Prostate gland (tissue), 2 donors: ENCODE measurements at regions not wholly inside any gene's neighbourhood (a gene's known extent, or its start where the extent isn't known, plus 50 kb on each side); places are given as distances from the start of the nearest gene placed in this dataset.

Source experiments
- DNase-seq: peaks from one replicate; pipeline ENCODE4 v3.0.0-alpha.2; 2019; ENCODE audit warnings: low spot score
- H3K27ac ChIP-seq, 2 donors: fragments of 200-600 bp; sonication (generic); 2 replicates each; pipeline ENCODE4 v1.5.1; 2017 to 2019
- H3K27me3 ChIP-seq: fragments of 200-600 bp; sonication (generic); replicated peaks from 2 replicates; pipeline ENCODE4 v1.5.1; 2019; ENCODE audit not compliant: insufficient read depth
- H3K36me3 ChIP-seq, 2 donors: fragments of 200-600 bp; sonication (generic); 1 replicate in 1 of 2; 2 replicates in 1 of 2; pipeline versions ENCODE4 v1.5.1 to v1.8.1; 2017 to 2019
- H3K4me1 ChIP-seq: fragments of 200-600 bp; sonication (generic); replicated peaks from 2 replicates; pipeline ENCODE4 v1.5.1; 2019
- H3K4me3 ChIP-seq, 2 donors: fragments of 200-600 bp; sonication (generic); 2 replicates each; pipeline ENCODE4 v1.5.1; 2017 to 2019
- H3K9me3 ChIP-seq: fragments of 200-600 bp; sonication (generic); 2 replicates; pipeline ENCODE4 v1.5.1; 2017
- CTCF ChIP-seq, 4 experiments: fragments of 200-600 bp in 2 of 4; fragments of 450-650 bp in 2 of 4; sonication (generic) in 2 of 4; IDR thresholded peaks; 1 replicate in 3 of 4; 2 replicates in 1 of 4; pipeline ENCODE4 v1.5.1; 2016 to 2019; ENCODE audit warnings: antibody characterized with exemption in 4 of 4, mild to moderate bottlenecking in 2 of 4, moderate library complexity in 2 of 4
- POLR2A ChIP-seq: fragments of 450-650 bp; IDR thresholded peaks from one replicate; pipeline ENCODE4 v1.6.1; 2016; ENCODE audit warnings: antibody characterized with exemption, mild to moderate bottlenecking
- POLR2AphosphoS5 ChIP-seq: sonication (generic); formaldehyde crosslinking; IDR thresholded peaks from one replicate; pipeline ENCODE4 v1.6.1; 2017; ENCODE audit warnings: antibody characterized with exemption
- WGBS: methylation state at CpG from one replicate; pipeline ENCODE4 v1.1.5; 2018; 5-methylcytosine and 5-hydroxymethylcytosine counted together
- intact Hi-C: fragments of 100-400 bp; cut with DNase I; formaldehyde crosslinking; loops from one replicate; pipeline ENCODE4 v1.14.2; 2022

GRCh38 chr6:137761487-137761886, 105.6 kb upstream of the TNFAIP3 start:
- H3K4me1 ChIP-seq, result no peaks in the 10 kb centered on the region
- TF ChIP-seq POLR2A (no peak), CTCF (IDR thresholded peaks at IDR 0.05) (no peak)
- no peak overlapping the region for H3K4me3 ChIP-seq
- H3K9me3 ChIP-seq, result no peaks in the 10 kb centered on the region
- H3K27me3 ChIP-seq, result no peaks in the 10 kb centered on the region
- DNase-seq, result no peak
- no peaks in the 10 kb centered on the region for H3K36me3 ChIP-seq
- H3K27ac ChIP-seq, result no peak overlapping the region
- WGBS, result 80% methylated on average over 2 of the region's 2 CpGs
- intact Hi-C loops, result no loop called here

GRCh38 chr6:137762168-137763090, 104.6 kb upstream of the TNFAIP3 start:
- Histone ChIP-seq H3K4me1 (no peaks in the 10 kb centered on the region), H3K27me3 (no peaks in the 10 kb centered on the region), H3K36me3 (no peaks in the 10 kb centered on the region), H3K9me3 (no peaks in the 10 kb centered on the region), H3K4me3 (no peak overlapping the region), H3K27ac (no peak overlapping the region)
- DNase-seq, result no peak
- TF ChIP-seq POLR2A (no peak), POLR2AphosphoS5 (no peak), CTCF (IDR thresholded peaks at IDR 0.05) (no peak)
- 100% methylated on average over 1 of the region's 1 CpG for WGBS
- intact Hi-C loops, result no loop called here

- no peak for DNase-seq
- Histone ChIP-seq H3K27ac (no peak overlapping the region), H3K27me3 (no peaks in the 10 kb centered on the region), H3K4me1 (no peaks in the 10 kb centered on the region), H3K36me3 (no peaks in the 10 kb centered on the region), H3K4me3 (no peak overlapping the region), H3K9me3 (no peaks in the 10 kb centered on the region)
- 95% methylated on average over 1 of the region's 1 CpG for WGBS
- TF ChIP-seq CTCF (IDR thresholded peaks at IDR 0.05) (no peak), POLR2A (no peak), POLR2AphosphoS5 (no peak)
- intact Hi-C loops, result no loop called here
Observed at GRCh38 chr6:137763436-137763835, 103.6 kb upstream of the TNFAIP3 start.

- Histone ChIP-seq H3K9me3 (no peaks in the 10 kb centered on the region), H3K27ac (no peak overlapping the region), H3K27me3 (no peaks in the 10 kb centered on the region), H3K36me3 (no peaks in the 10 kb centered on the region), H3K4me3 (no peak overlapping the region), H3K4me1 (no peaks in the 10 kb centered on the region)
- 100% methylated on average over 1 of the region's 1 CpG for WGBS
- TF ChIP-seq POLR2A (no peak), POLR2AphosphoS5 (no peak), CTCF (IDR thresholded peaks at IDR 0.05) (peak in 1 of 4 experiments; percentile 16)
- intact Hi-C loops, result no loop called here
- no peak for DNase-seq
Observed at GRCh38 chr6:137763886-137764285, 103.2 kb upstream of the TNFAIP3 start.

- H3K4me1 ChIP-seq, result no peaks in the 10 kb centered on the region
- no peak for DNase-seq
- no peak overlapping the region for H3K4me3 ChIP-seq
- no peaks in the 10 kb centered on the region for H3K9me3 ChIP-seq
- no peaks in the 10 kb centered on the region for H3K36me3 ChIP-seq
- no peak overlapping the region for H3K27ac ChIP-seq
- TF ChIP-seq POLR2AphosphoS5, result no peak
- no peak for TF ChIP-seq CTCF (IDR thresholded peaks at IDR 0.05)
- TF ChIP-seq POLR2A, result no peak
- intact Hi-C loops, result no loop called here
- H3K27me3 ChIP-seq, result no peaks in the 10 kb centered on the region
Observed at GRCh38 chr6:137764464-137764863, 102.6 kb upstream of the TNFAIP3 start.
